Stimulated activated CD4-positive, alpha-beta T cell treated with anti-CD3 and anti-CD28 coated beads, Interleukin-15, amount 100 ng/mL, for 48 hours (primary cell): ENCODE measurements at regions not wholly inside any gene's neighbourhood (a gene's known extent, or its start where the extent isn't known, plus 50 kb on each side); places are given as distances from the start of the nearest gene placed in this dataset.
"Not testable (repeated sequence)": the region's sequence is repeated elsewhere in the genome, so short reads cannot be mapped to it uniquely, and the experiment has no call there.

Experiments used
- DNase-seq, 2 donors: peaks; one replicate each; pipeline ENCODE4 v3.0.0-alpha.2; 2020; ENCODE audit warnings: low read depth in 2 of 2

DNA sequence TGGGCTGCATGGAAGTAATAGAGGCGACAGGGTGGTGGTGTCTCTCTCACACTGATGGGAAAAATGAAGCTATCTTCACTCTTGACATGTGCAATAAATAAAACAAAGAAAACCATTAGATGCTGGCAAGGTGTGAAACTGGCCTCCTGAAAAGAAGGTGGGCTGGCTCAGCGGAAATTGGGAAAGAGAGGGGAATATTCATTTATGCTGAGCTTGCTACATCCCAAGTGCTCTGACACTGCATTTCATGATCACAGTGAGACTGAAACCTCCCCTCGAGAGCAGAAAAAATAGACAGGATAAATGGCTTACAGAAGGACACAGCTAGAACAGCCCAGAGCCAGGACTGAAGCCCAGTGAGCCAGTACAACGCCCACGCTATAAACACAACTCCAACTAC is 112.1 kb upstream of the SMLR1 start:
- DNase-seq = no peak

DNA sequence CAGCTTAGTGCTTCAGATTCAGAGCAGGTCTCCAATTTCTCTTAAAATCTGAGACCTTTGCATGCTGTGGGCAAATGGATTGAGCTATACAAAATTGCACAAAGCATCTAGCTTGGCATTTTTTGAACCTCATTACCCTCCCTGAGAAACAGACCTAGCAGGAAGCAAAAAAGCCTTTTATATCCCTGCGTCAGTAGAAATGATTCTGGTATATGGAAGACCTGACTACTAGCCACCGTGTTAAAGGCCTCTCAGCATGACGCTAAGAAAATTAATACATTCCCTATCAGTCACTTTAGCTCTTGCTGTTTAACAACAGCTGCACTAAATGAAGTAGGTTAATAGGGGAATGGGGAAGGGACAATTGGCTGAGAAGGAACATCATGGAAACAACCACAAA is 110.7 kb upstream of the SMLR1 start:
- DNase-seq = no peak

DNA sequence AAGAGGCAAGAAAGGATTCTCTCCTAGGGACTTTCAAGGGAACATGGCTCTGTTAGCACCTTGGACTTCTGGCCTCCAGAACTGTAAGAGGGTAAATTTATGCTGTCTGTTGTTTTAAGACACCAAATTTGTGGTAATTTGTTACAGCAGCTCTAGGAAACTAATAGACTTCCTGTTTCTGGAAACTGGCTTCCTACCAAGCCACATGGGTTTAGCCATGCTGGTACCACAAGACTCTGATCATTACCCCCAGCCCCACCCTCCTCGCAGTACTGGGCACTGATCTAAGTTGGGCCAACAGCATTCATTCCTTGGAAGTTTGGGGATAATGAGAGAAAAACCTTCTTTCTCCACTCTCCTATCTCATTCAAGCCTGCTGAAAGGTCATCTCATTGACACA is 109.5 kb upstream of the SMLR1 start:
- DNase-seq = no peak

DNA sequence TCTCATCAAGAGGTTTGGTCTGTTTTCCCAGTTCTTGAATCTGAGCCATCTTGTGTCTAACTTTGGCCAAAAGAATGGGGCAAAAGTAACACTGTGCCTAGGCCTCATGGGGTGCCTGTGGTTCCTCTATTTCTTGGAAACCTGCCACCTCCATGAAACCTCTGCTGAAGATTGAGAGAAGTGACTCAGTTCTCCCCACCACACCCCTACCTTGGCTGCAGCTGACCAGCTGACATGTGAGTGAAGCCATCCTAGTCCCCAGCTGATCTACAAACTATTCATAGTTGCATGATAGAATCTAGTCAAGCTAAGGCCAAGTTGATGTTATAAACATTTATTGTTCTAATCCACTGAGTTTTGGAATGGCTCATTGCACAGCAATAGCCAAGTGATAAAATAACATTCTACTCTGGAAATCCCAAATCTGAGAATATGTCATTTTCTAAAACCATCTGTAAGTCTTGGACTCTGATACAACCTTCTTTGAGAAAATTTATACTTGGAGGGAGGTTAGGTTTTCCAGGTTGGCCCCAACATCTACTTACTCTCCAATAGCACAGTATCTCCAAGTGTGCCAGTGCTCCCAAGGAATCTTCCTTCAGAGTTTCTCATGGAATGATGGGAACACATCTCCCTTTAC is 107.0 kb upstream of the SMLR1 start:
- no peak for DNase-seq

DNA sequence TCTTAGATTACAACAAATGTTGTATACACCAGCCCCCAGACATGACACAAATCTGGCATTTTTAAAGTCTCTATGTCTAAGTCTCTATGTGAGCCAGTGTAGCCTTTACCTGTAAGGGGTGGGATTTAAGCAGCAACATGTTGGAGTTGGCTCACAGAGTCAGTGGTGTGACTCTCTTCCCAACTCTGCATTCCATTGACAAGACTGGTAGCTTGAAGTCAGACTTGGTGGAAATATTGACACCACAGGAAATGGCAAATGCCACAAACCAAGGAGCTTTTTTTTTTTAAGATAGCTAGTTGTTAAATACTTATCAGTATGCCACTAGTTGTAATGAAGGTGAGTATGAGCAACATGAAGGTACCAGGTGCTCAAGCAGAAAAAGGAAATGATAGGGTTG is 103.1 kb upstream of the SMLR1 start:
- no peak for DNase-seq

DNA sequence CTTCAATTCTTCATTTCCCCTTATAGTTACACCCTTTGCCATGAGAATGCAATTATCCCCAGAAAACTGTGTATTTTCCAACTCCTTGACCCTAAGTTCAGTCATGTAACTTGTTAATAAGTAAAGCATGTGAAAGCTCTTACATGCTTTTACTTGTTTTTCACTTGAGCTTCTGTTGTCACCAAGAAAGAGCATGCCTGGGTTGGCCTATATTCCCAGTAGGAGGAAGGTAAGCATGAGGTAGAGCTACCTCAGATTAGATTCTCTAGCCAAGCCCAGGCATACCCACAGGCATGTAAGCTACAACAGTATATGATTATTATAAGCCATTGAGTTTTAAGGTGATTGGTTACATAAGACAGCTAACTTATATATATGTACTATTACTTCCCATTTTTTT is 101.7 kb upstream of the SMLR1 start:
- DNase-seq = no peak

DNA sequence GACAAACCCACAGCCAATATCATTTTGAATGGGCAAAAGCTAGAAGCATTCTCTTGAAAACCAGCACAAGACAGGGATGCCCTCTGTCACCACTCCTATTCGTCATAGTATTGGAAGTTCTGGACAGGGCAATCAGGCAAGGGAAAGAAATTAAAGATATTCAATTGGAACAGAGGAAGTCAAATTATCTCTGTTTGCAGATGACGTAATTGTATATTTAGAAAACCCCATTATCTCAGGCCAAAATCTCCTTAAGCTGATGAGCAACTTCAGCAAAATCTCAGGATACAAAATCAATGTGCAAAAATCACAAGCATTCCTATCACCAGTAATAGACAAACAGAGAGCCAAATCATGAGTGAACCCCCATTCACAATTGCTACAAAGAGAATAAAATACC is 99.1 kb upstream of the SMLR1 start:
- DNase-seq = not testable (repeated sequence)

DNA sequence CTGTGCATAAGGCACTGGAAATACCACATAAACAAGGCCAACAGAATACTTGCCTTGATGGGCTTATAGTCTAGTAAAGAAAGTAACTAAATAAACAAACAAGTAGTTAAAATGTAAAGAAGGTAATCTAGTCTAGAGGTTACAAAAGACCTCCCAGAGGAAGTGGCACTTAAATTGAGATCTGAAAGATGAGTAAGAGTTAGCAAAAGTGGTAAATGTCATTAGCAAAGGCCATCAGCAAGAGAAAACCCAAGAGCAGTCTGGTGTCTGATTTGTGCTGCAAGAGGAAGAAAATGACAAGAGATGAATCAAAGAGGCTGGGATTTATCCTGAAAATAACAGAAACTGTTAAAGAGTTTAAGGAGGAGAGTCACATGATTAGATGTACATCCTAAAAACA is 96.6 kb upstream of the SMLR1 start:
- no peak for DNase-seq

DNA sequence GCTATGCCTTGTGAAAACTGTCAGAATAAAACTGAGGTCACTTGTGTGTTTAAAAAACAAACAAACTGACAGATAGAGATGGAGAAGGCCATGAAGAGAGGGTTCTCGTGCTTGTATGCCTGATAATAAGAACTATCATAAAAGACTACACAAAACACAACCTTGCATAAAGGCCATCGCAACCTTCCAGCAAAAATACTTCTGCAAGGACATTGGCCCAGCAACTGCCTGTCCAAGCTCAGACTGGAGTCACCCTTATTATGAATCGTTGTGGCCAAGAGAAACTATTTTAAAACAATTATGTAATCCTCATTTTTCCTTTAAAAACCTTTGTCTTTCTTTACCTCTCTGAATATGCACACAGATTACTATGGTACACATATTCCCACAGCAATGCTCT is 93.0 kb upstream of the SMLR1 start:
- no peak for DNase-seq

DNA sequence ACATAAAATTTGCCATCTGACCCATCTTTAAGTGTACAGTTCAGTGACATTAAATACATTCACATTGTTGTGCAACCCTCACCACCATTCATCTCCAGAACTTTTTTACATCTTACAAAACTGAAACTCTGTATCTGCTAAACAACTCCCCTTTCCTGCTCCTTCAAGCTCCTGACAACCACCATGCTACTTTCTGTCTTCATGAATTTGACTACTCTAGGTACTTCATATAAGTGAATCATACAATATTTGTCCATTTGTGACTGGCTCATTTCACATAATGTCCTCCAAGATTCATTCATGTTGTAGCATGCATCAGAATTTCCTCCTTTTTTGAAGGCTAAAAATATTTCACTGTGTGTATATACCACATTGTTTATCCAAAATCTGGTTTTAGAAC is 86.9 kb upstream of the SMLR1 start:
- DNase-seq = no peak

DNA sequence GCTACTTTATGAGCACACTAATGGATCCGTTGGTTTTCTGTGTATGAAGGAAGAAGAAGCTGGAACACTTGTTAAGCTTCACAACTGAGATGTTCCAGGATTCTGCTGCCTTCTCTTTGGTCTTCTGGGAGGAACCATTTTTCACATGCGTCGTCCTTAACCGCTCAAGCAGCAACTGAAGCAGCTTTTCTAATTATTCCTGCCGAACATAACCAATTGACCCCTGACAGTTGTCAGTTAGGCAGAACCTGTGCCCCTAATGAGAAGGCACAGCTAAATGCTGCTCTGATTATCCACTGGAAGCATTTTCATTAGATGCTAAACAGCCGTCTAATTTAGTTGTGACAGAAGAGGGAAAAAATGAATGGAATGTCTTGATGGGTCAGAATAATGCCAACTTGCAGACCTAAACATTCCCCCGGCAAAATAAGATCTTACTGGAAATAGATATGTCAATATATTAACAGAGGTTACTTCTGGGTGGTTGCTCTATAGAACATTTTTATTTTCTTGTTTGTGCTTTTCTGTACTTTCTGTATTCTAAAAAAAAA is 85.0 kb upstream of the SMLR1 start:
- DNase-seq = no peak

DNA sequence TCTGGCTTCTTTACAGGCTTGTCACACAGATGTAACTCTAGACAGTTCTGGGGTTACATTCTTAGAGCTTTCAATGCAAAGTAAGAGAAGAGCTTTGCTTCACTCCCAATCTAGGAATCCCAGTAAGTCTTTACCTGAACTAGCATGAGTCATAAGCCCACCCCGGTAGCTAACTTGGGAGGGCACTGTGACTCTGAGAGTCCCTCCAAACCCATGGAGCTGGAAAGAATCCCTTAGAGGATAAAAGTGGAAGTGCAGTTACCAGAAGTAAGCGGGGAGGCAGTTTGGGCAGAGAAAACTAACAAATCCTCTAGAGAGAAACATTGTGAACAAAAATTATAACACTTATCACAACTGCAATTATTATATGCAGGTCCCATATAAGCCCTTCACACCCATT is 84.0 kb upstream of the SMLR1 start:
- no peak for DNase-seq

DNA sequence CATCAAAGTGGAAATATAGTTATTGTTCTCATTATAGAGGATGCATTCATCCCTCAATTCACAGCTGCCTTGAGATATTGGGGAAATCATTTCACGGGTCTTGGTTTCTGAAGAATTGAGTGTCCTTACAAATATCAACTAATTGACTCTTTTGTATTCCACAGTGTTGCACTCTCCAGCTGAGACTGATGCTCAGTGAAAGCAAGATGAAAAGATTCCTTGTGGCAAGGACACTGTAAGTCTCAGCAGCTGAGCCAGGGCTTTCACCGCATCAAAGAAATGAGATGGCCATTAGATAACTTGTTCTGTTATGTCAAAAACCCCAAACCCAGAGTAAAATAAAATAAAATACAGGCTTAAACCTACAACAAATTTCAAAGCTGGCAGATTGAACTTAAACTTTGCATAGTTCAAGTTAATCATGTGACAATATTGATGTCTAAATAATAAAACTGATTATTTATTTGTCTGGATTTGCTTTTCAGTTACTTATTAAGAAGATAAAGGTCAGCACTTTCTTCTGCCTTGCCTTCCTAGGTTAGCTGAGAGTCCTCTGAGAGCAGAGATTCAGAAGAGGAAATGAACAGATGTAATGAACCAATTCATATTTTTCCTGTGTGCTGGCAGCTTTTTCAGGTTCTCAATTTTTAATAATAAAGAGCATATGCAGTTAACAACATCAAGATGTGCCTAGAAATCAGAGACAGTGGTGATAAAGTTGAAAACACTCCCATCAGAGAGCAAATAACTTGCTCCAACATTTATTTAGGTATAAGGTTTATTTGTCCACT is 82.4 kb upstream of the SMLR1 start:
- no peak for DNase-seq

DNA sequence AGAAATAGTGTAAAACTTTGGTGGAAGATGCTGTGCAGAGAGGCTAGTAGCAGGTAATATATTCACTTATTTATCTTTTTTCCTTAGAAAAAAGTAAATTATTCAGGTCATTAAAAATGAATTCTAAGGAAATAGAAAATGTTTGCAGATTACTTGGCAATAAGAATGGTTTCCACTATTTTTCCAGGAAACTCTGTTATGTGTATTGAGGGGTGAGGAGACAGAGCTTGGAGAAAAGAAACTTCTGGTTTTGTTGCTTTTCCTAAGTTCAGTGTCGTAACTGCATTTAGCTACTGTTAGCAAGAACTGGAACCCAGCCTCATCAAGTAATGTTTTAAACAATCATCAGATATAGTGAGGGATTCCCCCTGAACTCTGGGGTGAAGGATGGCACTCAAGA is 79.2 kb upstream of the SMLR1 start:
- DNase-seq = no peak

DNA sequence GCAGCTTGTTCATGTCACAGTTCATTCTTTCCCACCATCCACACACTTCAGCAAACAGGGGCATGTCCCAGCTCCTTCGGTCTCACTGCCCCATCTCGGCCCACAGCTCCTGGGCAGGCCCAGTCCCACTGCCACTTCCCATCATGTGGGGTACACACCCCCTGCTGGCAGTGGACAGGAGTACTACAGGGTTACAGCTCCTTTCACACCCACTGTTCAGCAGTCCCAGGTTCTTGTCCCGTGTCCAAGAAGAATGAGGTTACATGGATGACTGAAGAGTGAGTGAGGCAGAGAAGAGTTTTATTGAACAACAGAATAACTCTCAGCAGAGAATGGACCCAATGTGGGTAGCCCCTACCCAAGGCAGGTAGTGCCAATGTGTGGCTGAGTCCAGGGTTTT is 77.8 kb upstream of the SMLR1 start:
- no peak for DNase-seq

DNA sequence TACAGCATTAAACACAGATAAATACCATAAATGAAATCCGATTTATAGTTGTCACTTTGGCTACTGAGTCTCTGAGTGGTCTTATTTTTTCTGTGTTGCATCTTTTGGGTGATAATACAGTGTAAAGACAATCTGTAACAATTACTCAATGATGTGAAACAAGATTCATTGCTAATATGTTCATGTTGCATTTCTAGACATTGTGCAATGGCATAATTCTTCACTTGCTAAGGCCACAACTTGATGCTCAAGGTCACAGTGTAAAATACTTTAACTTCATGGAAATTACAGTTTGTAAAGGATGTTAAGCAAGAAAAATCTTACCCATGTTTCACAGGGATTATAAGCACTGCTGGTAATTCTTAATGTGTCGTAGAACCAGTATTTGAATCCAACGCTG is 74.9 kb upstream of the SMLR1 start:
- DNase-seq = no peak

DNA sequence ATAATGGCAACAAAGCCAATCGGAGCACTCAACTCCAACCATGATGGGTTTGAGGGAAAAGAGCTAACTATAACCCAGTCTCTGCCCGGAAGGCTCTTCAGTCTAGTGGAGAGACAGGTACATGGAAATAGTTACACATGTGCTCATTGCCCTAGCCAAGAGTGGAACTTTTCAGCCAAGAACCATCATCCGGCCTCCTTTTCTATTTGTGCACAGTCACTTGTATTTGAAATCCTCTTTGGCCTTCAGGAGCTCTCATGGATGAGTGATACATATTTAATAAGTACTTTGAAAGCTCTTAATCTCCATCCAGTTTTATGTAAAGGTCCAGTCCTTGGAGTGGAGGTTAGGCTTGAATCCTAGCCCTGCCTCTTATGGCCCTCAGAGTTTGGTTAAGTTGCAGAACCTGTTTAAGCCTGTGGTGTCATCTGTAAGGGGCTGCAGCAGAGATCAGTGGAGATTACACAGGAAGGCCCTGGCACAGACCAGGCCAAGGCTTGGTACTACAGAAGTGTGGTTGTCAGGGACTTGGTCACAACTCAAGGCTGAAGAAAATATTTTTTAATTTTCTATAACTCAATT is 72.3 kb upstream of the SMLR1 start:
- no peak for DNase-seq

DNA sequence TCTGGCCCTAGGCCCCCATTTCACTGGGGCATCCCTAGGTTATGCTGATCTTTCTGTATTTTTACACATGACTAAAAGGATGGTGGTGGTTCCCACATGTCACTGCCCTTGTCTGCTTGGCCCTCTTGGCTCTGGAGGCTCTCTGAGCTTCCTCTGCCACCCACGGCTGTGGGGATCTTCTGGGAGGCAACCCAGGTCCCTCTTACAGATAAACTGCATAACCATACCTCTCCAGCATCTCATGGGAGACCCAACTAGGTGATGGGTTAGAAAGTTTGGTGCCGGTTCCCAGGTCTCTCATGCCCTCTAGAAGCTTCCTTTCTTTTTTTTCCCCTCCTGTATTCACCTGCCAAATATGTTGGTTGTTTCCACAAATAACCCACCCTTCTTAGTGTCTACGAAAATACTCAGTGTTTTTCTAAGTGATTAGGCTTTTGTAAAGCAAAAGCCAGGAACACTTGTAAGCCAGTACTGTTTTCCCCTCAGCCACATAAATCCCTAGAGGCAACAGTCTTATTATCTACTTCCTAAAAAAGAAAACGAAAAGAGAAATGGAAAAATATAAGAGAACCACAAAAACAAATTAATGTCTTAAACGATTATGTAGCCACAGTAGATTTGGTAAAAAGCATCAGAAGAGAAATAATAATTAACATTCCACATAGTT is 71.7 kb upstream of the SMLR1 start:
- DNase-seq = no peak

DNA sequence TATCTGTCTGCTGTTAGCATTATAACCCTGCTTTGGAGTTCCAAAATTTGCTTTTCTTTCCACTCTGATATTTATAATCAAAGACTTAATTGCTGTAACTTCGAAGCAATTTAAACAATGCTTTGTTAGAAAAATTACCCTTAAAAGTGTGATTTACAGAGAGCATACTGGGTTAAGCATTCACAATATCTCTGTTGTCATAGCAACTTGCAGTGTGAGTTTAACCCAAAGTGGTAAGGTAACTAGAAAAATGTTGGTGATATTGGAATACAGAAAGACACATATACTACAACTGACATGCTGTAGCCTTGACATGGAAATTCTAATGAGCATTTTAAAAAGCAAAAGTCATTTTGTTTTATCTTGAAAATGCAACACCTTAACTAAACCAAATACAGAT is 70.4 kb upstream of the SMLR1 start:
- DNase-seq = no peak

DNA sequence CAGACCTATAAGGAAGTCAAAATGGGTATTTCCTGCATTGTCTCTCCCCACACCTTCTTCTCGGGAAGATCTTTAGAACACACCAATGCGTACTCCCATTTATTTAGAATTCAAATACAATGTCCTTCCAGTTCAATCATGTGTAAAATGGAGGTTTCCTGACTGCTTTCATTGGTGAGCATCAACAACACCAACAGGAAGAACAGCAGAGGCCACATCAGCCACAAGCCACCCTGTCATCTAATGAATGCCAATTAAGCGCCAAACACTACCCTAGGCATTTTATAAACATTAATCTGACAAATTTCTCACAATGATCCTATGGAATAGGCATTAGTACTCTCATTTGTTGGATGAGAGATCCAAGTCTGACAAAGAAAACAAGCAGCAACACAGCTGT is 68.4 kb upstream of the SMLR1 start:
- DNase-seq = no peak

DNA sequence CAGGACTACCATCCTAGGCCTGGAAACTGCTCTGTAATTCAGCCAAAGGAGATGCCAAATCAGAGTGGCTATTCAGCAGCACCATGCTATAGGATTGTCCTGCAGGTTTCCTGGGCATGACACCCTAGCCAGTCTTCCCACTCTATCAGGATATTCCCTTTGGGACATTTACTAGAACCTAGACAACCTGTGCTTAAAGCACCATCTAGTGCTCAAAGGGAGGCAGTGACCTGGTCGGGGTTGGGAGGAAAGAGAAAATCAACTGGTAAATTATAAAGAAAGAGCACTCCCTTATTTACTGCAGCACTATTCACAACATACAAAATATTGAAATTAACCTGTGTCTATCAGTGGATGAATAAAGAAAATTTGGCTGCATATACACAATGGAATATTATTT is 67.2 kb upstream of the SMLR1 start:
- DNase-seq = no peak

DNA sequence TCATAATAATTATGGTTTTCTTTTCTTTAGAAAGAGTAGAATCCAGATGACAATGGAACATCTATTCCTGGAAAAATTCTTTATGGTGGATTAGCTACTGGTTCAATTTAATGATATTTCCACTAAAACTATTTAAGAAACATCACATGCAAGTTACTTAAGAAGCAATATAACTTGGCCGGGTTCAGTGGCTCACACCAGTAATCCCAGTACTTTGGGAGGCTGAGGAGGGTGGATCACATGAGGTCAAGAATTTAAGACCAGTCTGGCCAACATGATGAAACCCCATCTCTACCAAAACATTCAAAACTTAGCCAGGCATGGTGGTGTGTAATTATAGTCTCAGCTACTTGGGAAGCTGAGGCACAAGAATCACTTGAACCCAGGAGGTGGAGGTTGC is 65.9 kb upstream of the SMLR1 start:
- no peak for DNase-seq
